C4-2B (cell line): ENCODE measurements at regions not wholly inside any gene's neighbourhood (a gene's known extent, or its start where the extent isn't known, plus 50 kb on each side); places are given as distances from the start of the nearest gene placed in this dataset.

Experiments used
- CTCF ChIP-seq: fragments of 450-650 bp; conservative IDR thresholded peaks from 2 replicates; pipeline ENCODE4 v1.5.1; 2017; ENCODE audit warnings: mild to moderate bottlenecking
- ZFX ChIP-seq: fragments of 450-650 bp; IDR thresholded peaks from 2 replicates; pipeline ENCODE4 v1.6.1; 2017

DNA sequence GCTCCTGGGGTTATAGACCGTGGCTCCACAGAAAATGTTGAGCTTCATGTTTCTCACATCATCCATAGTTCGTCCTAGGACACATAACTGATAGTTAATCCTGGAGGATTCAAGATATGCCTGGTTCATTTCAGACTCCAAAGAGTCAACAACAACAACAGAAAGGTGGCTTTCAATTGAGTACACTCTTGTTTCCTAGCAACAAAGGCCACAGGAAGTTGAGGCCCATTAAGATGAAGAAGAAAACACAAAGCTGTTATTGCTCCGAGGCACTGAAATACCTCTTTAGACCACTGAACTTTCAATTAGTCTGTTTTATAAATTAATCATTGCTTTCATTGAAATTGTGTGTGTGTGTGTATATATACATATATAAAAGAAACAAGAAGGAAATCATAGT lies 154.5 kb downstream of the YIPF5 start:
- TF ChIP-seq CTCF (no peak), ZFX (no peak)
